ENCODE measurements at regions not wholly inside any gene's neighbourhood (a gene's known extent, or its start where the extent isn't known, plus 50 kb on each side); places are given as distances from the start of the nearest gene placed in this dataset.

- no peak for TF ChIP-seq CTCF (IDR thresholded peaks at IDR 0.05 in 8 of 11, conservative IDR thresholded peaks at IDR 0.05 in 3 of 11)
- TF ChIP-seq POLR2A (IDR thresholded peaks at IDR 0.05): no peak
Observed at GRCh38 chr15:39053480-39053879, 488.9 kb upstream of the RASGRP1 start.

Data from spleen (tissue), 7 donors.